DMS79 (cell line): ENCODE measurements at regions not wholly inside any gene's neighbourhood (a gene's known extent, or its start where the extent isn't known, plus 50 kb on each side); places are given as distances from the start of the nearest gene placed in this dataset.

Experiments used
- DNase-seq: peaks from one replicate; lab custom pipeline; 2025; lab: John Stamatoyannopoulos, UW

GRCh38 chr9:115986508-115986907 is 167.1 kb upstream of the PAPPA start:
- no peak for DNase-seq

- DNase-seq, result no peak
Observed at GRCh38 chr9:115988701-115989100, 164.9 kb upstream of the PAPPA start.

- DNase-seq, result no peak
Observed at GRCh38 chr9:115989831-115990230, 163.8 kb upstream of the PAPPA start.

GRCh38 chr9:115992834-115993233 is 160.8 kb upstream of the PAPPA start:
- DNase-seq, result no peak

GRCh38 chr9:115997923-115998322 is 155.7 kb upstream of the PAPPA start:
- DNase-seq, result no peak

- no peak for DNase-seq
Observed at GRCh38 chr9:115998666-115999065, 154.9 kb upstream of the PAPPA start.

- DNase-seq, result no peak
Observed at GRCh38 chr9:115999498-115999897, 154.1 kb upstream of the PAPPA start.

GRCh38 chr9:116000748-116001329 is 152.8 kb upstream of the PAPPA start:
- no peak for DNase-seq

- DNase-seq, result no peak
Observed at GRCh38 chr9:116002181-116002580, 151.4 kb upstream of the PAPPA start.

GRCh38 chr9:116002624-116003023 is 151.0 kb upstream of the PAPPA start:
- no peak for DNase-seq

GRCh38 chr9:116003397-116003796 is 150.2 kb upstream of the PAPPA start:
- no peak for DNase-seq

GRCh38 chr9:116005205-116005604 is 148.4 kb upstream of the PAPPA start:
- DNase-seq, result no peak

- DNase-seq, result no peak
Observed at GRCh38 chr9:116007824-116008223, 145.8 kb upstream of the PAPPA start.

GRCh38 chr9:116008278-116008677 is 145.3 kb upstream of the PAPPA start:
- DNase-seq, result no peak

GRCh38 chr9:116009420-116009819 is 144.2 kb upstream of the PAPPA start:
- no peak for DNase-seq

- no peak for DNase-seq
Observed at GRCh38 chr9:116015855-116016254, 137.7 kb upstream of the PAPPA start.

GRCh38 chr9:116020146-116020545 is 133.4 kb upstream of the PAPPA start:
- no peak for DNase-seq

GRCh38 chr9:116020801-116021200 is 132.8 kb upstream of the PAPPA start:
- DNase-seq, result no peak

GRCh38 chr9:116027096-116027495 is 126.5 kb upstream of the PAPPA start:
- DNase-seq, result no peak

- DNase-seq, result no peak
Observed at GRCh38 chr9:116027511-116027910, 126.1 kb upstream of the PAPPA start.

- no peak for DNase-seq
Observed at GRCh38 chr9:116027951-116028350, 125.6 kb upstream of the PAPPA start.

- no peak for DNase-seq
Observed at GRCh38 chr9:116030517-116030916, 123.1 kb upstream of the PAPPA start.

GRCh38 chr9:116032683-116033440 is 120.7 kb upstream of the PAPPA start:
- DNase-seq, result no peak

- DNase-seq, result no peak
Observed at GRCh38 chr9:116039312-116039711, 114.3 kb upstream of the PAPPA start.
